ENCODE measurements at regions not wholly inside any gene's neighbourhood (a gene's known extent, or its start where the extent isn't known, plus 50 kb on each side); places are given as distances from the start of the nearest gene placed in this dataset.

- TF ChIP-seq L3MBTL2 (conservative IDR thresholded peaks at IDR 0.05) (no peak), NFRKB (IDR thresholded peaks at IDR 0.05) (no peak), FOXM1 (IDR thresholded peaks at IDR 0.05; ENCODE audit: borderline replicate concordance) (no peak), ZNF384 (IDR thresholded peaks at IDR 0.05) (no peak), SP1 (IDR thresholded peaks at IDR 0.05) (no peak), BHLHE40 (IDR thresholded peaks at IDR 0.05; ENCODE audit: borderline replicate concordance) (no peak), FOXA1 (IDR thresholded peaks at IDR 0.05) (no peak), ARNT (IDR thresholded peaks at IDR 0.05) (no peak), SUZ12 (IDR thresholded peaks at IDR 0.05) (no peak)
Observed at GRCh38 chr4:75385106-75385505, 129.1 kb downstream of the RCHY1 start.
